ENCODE measurements at regions not wholly inside any gene's neighbourhood (a gene's known extent, or its start where the extent isn't known, plus 50 kb on each side); places are given as distances from the start of the nearest gene placed in this dataset.
A peak's percentile ranks its signal among the peaks of the same experiment; 100 is the strongest.

DNA sequence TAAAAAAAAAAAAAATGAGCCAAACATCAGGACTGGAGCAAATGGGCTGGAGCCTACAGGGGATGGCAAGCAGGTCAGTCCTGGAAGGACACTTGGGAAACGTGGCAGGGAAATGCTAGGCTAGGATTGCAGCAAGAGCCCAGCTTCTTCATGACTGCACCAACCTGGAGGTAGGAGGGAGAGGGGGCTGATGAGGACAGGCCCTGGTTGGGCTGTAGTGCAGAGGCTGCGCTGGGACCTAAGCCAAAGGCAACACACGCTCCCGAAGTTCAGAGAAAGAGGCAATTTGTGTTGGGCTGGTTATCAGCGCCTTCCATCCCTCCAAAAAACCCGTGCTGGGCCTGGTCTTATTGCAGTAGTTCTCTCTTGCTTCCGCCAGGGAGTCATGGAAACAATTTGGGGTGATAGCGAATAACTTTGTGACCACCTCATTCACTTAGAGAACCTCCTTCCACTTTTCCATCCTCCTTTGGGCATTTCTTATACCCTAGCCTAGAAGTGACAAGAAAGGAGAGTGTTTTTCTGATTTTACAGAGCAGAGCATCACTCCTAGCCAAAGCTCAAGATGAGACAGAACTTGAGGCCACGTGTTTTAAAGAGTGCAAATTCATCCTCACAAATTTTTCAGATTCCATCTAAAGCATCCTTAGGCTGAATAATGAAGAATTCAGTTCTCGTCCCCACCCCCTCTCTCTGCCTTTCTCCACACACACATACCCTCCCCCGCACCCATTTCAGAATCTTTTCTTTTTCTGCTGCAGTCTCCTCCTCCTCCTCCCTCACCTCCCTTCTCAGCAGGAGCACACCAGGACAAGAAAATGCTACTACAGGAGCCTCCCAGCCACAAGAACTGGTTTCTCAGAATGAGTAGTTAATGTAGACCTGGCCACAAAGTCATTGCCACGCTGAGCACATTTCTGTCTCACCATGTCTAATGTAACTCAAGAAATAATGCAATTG, 61.3 kb upstream of the CALM2 start:
- no peak for DNase-seq
- H3K4me1 Mint-ChIP-seq, result peaks cover 57% of the 10 kb centered on the region
- H3K27me3 Mint-ChIP-seq (ENCODE audit: low read depth, poor library complexity), result peaks cover 10% of the 10 kb centered on the region
- no peaks in the 10 kb centered on the region for H3K36me3 Mint-ChIP-seq (ENCODE audit: low read depth)
- no peak overlapping the region for H3K27ac Mint-ChIP-seq
- no peaks in the 10 kb centered on the region for H3K9me3 Mint-ChIP-seq
- no peak overlapping the region for H3K4me3 Mint-ChIP-seq
- TF ChIP-seq, protein P1, sequence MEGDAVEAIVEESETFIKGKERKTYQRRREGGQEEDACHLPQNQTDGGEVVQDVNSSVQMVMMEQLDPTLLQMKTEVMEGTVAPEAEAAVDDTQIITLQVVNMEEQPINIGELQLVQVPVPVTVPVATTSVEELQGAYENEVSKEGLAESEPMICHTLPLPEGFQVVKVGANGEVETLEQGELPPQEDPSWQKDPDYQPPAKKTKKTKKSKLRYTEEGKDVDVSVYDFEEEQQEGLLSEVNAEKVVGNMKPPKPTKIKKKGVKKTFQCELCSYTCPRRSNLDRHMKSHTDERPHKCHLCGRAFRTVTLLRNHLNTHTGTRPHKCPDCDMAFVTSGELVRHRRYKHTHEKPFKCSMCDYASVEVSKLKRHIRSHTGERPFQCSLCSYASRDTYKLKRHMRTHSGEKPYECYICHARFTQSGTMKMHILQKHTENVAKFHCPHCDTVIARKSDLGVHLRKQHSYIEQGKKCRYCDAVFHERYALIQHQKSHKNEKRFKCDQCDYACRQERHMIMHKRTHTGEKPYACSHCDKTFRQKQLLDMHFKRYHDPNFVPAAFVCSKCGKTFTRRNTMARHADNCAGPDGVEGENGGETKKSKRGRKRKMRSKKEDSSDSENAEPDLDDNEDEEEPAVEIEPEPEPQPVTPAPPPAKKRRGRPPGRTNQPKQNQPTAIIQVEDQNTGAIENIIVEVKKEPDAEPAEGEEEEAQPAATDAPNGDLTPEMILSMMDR (IDR thresholded peaks at IDR 0.05), result no peak

DNA sequence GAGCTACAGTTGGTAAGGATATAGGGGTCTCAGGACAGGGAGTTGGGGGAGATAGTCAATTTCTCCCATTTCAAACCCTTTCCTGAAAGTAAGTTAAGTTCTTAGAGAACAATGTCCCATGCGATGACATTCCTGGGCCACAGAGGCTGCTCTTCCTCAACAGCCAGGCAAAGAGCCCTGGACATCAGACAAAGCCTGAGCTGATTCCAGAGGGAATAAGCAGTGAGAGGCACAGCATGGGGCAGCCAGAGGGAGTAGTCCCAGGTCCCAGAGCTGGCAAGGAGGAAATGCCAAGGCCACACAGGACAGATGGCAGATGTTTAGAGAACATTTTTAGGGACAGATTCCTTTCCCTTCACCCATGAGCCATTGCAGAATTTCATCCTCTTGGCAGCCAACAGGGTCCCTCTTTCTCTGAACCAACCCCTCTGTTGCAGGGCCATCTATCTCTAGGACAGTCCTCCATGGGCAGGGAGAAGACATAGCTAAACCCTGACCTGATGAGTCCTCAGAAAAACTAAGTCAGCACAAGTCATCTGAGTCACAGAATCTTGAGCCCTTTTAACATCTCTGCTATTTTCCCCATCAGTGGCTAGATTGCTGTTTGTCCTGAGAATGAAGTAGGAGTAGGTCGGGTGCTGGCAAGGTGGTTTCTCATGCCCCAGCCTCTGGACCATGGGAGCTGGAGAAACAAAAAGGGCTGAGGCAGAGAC, 60.3 kb upstream of the CALM2 start:
- no peaks in the 10 kb centered on the region for H3K36me3 Mint-ChIP-seq (ENCODE audit: low read depth)
- H3K4me1 Mint-ChIP-seq, result peaks cover 55% of the 10 kb centered on the region
- peaks cover 10% of the 10 kb centered on the region for H3K27me3 Mint-ChIP-seq (ENCODE audit: low read depth, poor library complexity)
- no peak for DNase-seq
- no peak overlapping the region for H3K4me3 Mint-ChIP-seq
- TF ChIP-seq, protein P1 (IDR thresholded peaks at IDR 0.05), result no peak
- H3K9me3 Mint-ChIP-seq, result no peaks in the 10 kb centered on the region
- H3K27ac Mint-ChIP-seq, result no peak overlapping the region

DNA sequence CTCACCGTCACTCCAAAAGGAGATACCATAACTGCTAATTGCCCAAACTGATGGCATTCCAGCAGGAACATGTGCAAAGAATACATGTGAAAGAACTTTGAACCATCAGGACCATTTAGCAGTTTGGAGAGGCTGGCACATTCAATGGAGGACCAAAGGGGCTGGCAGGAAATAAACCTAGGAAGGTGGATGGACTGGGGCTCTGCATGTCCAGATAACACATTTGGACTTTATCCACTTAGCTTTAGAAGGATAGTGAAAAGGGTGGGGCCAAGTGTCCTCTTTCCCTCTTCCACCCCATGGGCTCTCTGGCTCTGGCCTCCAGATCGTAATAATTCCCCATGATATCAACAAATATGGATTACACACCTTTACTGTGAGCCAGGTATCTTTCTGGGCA, 58.8 kb upstream of the CALM2 start:
- Mint-ChIP-seq H3K27ac (peak overlapping the region; percentile 22), H3K9me3 (no peaks in the 10 kb centered on the region), H3K4me3 (no peak overlapping the region), H3K4me1 (peaks cover 50% of the 10 kb centered on the region), H3K36me3 (ENCODE audit: low read depth) (no peaks in the 10 kb centered on the region), H3K27me3 (ENCODE audit: low read depth, poor library complexity) (peaks cover 10% of the 10 kb centered on the region)
- DNase-seq, result no peak
- TF ChIP-seq, protein P1 (IDR thresholded peaks at IDR 0.05), result no peak

DNA sequence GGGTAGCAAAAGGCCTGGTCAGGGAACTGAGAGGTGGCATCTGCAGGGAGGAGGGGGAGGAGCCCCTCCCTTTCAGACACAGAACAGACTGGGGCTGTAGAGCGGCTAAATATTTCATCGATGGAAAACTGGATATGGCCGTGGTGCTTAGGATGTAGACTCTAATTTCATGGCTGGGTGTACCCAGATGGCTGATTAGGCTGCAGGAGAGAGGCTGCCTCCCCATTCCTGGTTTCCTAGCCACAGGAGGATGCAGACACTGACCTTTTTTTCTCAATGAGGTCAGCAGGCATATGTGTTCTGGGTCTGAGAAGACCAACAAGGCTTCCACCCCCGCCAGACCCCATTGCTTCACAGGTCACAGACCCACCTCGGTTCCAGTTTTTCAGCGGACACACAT, 58.1 kb upstream of the CALM2 start:
- Mint-ChIP-seq H3K9me3 (no peaks in the 10 kb centered on the region), H3K36me3 (ENCODE audit: low read depth) (no peaks in the 10 kb centered on the region), H3K4me1 (peaks cover 44% of the 10 kb centered on the region), H3K27me3 (ENCODE audit: low read depth, poor library complexity) (peaks cover 10% of the 10 kb centered on the region), H3K4me3 (no peak overlapping the region), H3K27ac (no peak overlapping the region)
- TF ChIP-seq, protein P1 (IDR thresholded peaks at IDR 0.05), result no peak
- DNase-seq, result no peak

DNA sequence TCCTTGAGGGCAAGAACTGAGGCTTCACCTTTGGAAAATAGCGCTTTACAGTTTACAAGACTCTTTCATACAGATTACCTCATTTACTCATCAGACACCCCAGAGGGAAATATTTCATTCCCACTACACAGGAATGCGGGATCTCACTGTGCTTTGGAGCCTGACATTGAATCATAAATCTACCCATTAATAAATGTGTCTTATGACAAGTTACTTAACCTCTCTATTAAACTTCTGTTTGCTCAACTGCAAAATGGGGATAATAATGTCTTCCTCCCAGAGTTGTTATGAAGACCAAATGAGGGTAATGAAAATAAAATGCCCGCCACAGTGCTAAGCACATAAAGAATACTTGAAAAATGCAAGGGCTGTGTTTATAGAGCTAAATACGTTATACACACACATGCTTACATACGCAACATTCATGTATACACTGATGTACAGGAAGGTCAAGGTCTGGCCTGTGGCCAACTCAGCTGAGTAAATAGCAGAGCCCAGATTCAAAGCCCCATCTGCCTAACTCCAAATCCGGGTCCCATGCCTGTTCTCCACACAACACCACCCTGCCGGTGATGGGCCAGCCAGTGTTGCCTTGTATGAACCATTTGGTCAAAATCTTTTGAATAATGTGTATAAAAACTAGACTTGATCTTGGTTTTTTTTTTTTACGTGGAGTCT, 56.6 kb upstream of the CALM2 start:
- H3K36me3 Mint-ChIP-seq (ENCODE audit: low read depth), result no peaks in the 10 kb centered on the region
- no peaks in the 10 kb centered on the region for H3K9me3 Mint-ChIP-seq
- H3K27me3 Mint-ChIP-seq (ENCODE audit: low read depth, poor library complexity), result peaks cover 6% of the 10 kb centered on the region
- no peak overlapping the region for H3K27ac Mint-ChIP-seq
- DNase-seq, result no peak
- TF ChIP-seq, protein P1 (IDR thresholded peaks at IDR 0.05), result no peak
- H3K4me1 Mint-ChIP-seq, result peaks cover 39% of the 10 kb centered on the region
- no peak overlapping the region for H3K4me3 Mint-ChIP-seq

Data from nephron progenitor cell (in vitro differentiated cells).